ENCODE measurements at regions not wholly inside any gene's neighbourhood (a gene's known extent, or its start where the extent isn't known, plus 50 kb on each side); places are given as distances from the start of the nearest gene placed in this dataset.

GRCh38 chr7:68119411-68119810, 1122.8 kb downstream of the TYW1 start:
- TF ChIP-seq, protein P1, sequence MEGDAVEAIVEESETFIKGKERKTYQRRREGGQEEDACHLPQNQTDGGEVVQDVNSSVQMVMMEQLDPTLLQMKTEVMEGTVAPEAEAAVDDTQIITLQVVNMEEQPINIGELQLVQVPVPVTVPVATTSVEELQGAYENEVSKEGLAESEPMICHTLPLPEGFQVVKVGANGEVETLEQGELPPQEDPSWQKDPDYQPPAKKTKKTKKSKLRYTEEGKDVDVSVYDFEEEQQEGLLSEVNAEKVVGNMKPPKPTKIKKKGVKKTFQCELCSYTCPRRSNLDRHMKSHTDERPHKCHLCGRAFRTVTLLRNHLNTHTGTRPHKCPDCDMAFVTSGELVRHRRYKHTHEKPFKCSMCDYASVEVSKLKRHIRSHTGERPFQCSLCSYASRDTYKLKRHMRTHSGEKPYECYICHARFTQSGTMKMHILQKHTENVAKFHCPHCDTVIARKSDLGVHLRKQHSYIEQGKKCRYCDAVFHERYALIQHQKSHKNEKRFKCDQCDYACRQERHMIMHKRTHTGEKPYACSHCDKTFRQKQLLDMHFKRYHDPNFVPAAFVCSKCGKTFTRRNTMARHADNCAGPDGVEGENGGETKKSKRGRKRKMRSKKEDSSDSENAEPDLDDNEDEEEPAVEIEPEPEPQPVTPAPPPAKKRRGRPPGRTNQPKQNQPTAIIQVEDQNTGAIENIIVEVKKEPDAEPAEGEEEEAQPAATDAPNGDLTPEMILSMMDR (IDR thresholded peaks at IDR 0.05), result no peak

DNA sequence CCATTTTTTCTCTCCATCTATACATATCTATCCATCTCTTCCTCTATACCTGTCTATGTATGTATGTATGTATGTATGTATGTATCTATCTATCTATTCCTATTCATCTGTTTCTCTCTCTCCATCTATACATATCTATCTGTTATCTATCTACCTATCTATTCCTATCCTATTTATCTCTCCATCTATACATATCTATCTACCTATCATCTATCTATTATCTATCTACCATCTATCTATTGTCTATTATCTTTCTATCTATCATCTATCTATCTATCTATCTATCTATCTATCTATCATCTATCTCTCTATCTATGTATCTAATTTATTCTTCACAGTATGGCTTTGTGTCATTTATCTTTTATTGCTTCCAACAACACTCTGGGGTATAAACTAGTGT, 1124.4 kb downstream of the TYW1 start:
- TF ChIP-seq, protein P1 (IDR thresholded peaks at IDR 0.05), result no peak

- TF ChIP-seq, protein P1 (IDR thresholded peaks at IDR 0.05), result no peak
These were observed 1125.0 kb downstream of the TYW1 start for GRCh38 chr7:68121655-68122054.

- TF ChIP-seq, protein P1 (IDR thresholded peaks at IDR 0.05), result no peak
These were observed 1126.2 kb downstream of the TYW1 start for GRCh38 chr7:68122801-68123200.

DNA sequence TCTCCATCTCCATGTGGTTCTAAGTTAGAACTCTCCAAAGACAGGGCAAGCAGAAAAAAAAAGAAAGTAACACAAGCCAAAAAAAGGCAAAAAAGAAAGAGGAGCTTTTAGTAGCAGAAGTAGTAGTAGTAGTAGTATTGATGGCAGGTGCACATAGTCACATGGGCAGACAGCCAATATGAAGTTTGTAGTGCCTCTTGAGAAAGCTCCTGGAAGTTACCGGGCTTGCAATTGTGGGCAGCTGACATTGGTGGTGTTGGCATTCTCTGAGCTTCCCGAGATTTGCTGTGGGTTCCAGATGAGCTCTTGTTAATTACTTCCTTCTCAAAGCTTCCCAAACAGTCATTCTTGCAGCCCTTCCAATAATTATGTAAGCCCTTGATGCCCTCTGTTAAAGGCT, 1128.5 kb downstream of the TYW1 start:
- TF ChIP-seq, protein P1 (IDR thresholded peaks at IDR 0.05), result no peak

- TF ChIP-seq, protein P1 (IDR thresholded peaks at IDR 0.05), result no peak
These were observed 1136.4 kb downstream of the TYW1 start for GRCh38 chr7:68133045-68133444.

- TF ChIP-seq, protein P1 (IDR thresholded peaks at IDR 0.05), result no peak
These were observed 1146.7 kb downstream of the TYW1 start for GRCh38 chr7:68143345-68143744.

GRCh38 chr7:68146983-68147382, 1150.3 kb downstream of the TYW1 start:
- TF ChIP-seq, protein P1 (IDR thresholded peaks at IDR 0.05), result no peak
